ENCODE measurements at regions not wholly inside any gene's neighbourhood (a gene's known extent, or its start where the extent isn't known, plus 50 kb on each side); places are given as distances from the start of the nearest gene placed in this dataset.

DNA sequence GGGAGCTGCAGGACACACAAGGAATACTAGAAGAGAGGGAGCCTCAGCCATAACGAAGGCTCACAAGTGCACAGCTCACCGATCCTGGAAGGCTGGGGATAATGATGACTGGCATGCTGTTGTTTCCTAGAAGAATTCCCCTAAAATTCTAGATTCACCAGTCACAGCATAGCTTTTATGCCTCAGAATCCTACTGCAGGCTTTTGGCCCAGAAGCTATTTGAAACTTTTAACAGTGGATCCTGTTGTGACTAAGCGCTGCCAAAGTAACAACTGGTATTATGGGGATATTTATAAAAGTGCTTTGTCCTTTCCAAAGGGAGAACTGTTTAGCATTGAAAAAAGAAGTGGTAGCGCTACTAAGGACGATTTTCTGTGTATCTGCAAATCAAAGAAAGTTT lies 214.1 kb upstream of the PELI2 start:
- TF ChIP-seq, protein P1, sequence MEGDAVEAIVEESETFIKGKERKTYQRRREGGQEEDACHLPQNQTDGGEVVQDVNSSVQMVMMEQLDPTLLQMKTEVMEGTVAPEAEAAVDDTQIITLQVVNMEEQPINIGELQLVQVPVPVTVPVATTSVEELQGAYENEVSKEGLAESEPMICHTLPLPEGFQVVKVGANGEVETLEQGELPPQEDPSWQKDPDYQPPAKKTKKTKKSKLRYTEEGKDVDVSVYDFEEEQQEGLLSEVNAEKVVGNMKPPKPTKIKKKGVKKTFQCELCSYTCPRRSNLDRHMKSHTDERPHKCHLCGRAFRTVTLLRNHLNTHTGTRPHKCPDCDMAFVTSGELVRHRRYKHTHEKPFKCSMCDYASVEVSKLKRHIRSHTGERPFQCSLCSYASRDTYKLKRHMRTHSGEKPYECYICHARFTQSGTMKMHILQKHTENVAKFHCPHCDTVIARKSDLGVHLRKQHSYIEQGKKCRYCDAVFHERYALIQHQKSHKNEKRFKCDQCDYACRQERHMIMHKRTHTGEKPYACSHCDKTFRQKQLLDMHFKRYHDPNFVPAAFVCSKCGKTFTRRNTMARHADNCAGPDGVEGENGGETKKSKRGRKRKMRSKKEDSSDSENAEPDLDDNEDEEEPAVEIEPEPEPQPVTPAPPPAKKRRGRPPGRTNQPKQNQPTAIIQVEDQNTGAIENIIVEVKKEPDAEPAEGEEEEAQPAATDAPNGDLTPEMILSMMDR (IDR thresholded peaks at IDR 0.05): no peak
- no peak overlapping the region for H3K27ac ChIP-seq
- H3K27me3 ChIP-seq: no peaks in the 10 kb centered on the region
- no peak for DNase-seq (ENCODE audit: low spot score)
- no peaks in the 10 kb centered on the region for H3K9me3 ChIP-seq
- no peak overlapping the region for H3K4me3 ChIP-seq
- H3K36me3 ChIP-seq: no peaks in the 10 kb centered on the region
- H3K4me1 ChIP-seq: no peaks in the 10 kb centered on the region

DNA sequence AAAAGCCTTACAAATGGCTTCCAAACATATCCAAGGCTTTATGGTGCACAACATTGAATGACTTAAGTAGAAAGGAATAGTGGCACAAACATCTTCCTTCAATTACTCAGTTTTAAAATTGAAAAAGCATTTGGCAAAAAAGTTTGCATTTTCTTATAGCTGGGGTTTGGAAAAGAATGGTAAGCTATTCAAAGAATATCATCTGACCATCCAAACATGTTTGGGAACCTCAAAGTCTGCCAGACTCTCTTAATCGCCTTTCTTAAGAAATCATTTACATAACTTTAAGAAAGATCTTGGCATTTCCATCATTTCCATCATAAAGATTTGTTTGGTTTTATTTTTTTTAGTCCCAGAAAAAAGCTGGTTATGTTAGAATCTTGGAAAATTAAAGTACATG lies 210.1 kb upstream of the PELI2 start:
- Histone ChIP-seq H3K27me3 (no peaks in the 10 kb centered on the region), H3K36me3 (no peaks in the 10 kb centered on the region), H3K9me3 (no peaks in the 10 kb centered on the region), H3K27ac (no peak overlapping the region), H3K4me3 (no peak overlapping the region), H3K4me1 (no peaks in the 10 kb centered on the region)
- no peak for DNase-seq (ENCODE audit: low spot score)
- TF ChIP-seq, protein P1 (IDR thresholded peaks at IDR 0.05): no peak

DNA sequence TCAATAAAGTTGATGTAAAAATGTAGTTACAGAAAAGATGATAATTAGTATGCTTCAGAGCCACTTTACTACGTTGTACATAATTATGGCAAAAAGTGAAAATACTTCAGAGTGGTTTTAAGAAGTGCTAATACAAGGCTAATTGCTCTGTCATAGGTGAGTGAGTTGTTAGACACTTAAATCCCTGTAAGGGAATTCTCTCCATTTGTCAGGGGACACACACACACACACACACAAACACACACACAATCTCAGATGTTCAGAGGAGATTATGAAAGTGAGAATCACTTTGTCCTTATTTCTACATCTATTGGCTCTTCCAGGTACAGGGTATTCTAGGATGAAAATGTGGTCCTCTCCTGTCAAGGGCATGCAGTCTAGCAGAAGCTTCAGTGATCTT lies 208.3 kb upstream of the PELI2 start:
- H3K27me3 ChIP-seq: no peaks in the 10 kb centered on the region
- no peaks in the 10 kb centered on the region for H3K9me3 ChIP-seq
- TF ChIP-seq, protein P1 (IDR thresholded peaks at IDR 0.05): no peak
- DNase-seq (ENCODE audit: low spot score): no peak
- no peak overlapping the region for H3K4me3 ChIP-seq
- H3K36me3 ChIP-seq: no peaks in the 10 kb centered on the region
- no peak overlapping the region for H3K27ac ChIP-seq
- peaks cover 0 to 11% of the 10 kb centered on the region in 2 donors for H3K4me1 ChIP-seq

DNA sequence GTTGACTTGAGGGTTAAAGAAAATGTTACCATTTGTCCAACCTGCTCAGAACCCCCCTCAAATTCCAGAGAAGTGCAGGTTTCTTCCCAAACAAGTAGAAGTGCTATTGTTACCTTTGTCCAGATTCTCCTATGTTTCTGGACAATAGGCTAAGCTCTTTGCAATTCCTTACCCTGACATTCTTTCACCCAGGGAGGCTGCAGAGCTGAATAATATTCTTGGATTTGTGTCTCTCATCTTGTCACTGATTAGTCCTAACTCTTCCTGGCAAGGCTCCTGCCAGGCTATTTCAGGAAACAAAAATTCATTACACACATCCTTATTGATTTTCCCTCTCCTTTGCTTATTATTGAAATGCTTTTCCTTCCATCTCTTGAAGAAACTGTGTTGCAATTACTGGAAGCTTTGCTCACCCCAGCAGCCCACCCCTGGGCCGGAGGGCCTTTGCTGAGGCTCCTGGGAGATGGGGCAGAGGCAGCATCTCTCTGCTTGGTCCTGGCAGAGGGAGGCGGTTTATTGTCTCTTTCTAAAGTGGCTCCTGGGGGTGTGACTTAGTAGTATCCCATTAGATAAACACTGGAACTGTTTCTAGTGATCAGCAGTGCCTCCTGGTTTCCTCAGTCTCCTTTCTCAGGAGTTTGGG lies 207.5 kb upstream of the PELI2 start:
- no peak overlapping the region for H3K27ac ChIP-seq
- TF ChIP-seq, protein P1 (IDR thresholded peaks at IDR 0.05): no peak
- no peaks in the 10 kb centered on the region for H3K9me3 ChIP-seq
- H3K4me3 ChIP-seq: no peak overlapping the region
- peaks cover 0 to 11% of the 10 kb centered on the region in 2 donors for H3K4me1 ChIP-seq
- no peak for DNase-seq (ENCODE audit: low spot score)
- H3K27me3 ChIP-seq: no peaks in the 10 kb centered on the region
- H3K36me3 ChIP-seq: no peaks in the 10 kb centered on the region

GRCh38 chr14:55911776-55912175 lies 206.4 kb upstream of the PELI2 start:
- Histone ChIP-seq H3K27me3 (no peaks in the 10 kb centered on the region), H3K4me3 (no peak overlapping the region), H3K27ac (no peak overlapping the region), H3K9me3 (no peaks in the 10 kb centered on the region), H3K4me1 (peaks cover 0 to 11% of the 10 kb centered on the region in 2 donors), H3K36me3 (no peaks in the 10 kb centered on the region)
- no peak for DNase-seq (ENCODE audit: low spot score)
- TF ChIP-seq, protein P1 (IDR thresholded peaks at IDR 0.05): no peak

DNA sequence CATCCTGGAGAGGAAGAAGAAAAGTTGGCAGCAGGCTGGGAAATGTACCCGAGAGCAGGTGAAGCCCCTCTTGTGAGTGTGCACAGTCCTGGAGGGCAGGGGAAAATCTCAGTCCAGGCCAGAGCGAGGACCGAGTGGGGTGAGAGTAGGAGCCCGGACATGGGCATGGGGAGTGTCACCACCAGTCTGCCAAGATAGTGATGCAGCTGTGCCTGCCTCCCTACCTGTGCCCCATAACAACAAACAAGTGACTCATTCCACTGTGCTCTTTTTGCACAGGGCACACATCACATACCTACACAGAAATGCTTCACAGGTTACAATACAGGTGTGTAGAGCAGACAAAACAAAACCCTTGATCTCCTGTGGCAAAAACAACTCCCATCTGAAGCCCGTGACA lies 205.9 kb upstream of the PELI2 start:
- H3K27me3 ChIP-seq: no peaks in the 10 kb centered on the region
- no peak for DNase-seq (ENCODE audit: low spot score)
- no peaks in the 10 kb centered on the region for H3K36me3 ChIP-seq
- TF ChIP-seq, protein P1 (IDR thresholded peaks at IDR 0.05): no peak
- no peak overlapping the region for H3K27ac ChIP-seq
- no peaks in the 10 kb centered on the region for H3K9me3 ChIP-seq
- no peak overlapping the region for H3K4me3 ChIP-seq
- H3K4me1 ChIP-seq: peaks cover 0 to 11% of the 10 kb centered on the region in 2 donors

All from right atrium auricular region (tissue), 2 donors.